NOMO-1 treated with DMSO at 0.1 percent for 48 hours (cell line): ENCODE measurements at regions not wholly inside any gene's neighbourhood (a gene's known extent, or its start where the extent isn't known, plus 50 kb on each side); places are given as distances from the start of the nearest gene placed in this dataset.
"Not testable (repeated sequence)": the region's sequence is repeated elsewhere in the genome, so short reads cannot be mapped to it uniquely, and the experiment has no call there.

Experiments used
- DNase-seq: peaks from one replicate; lab custom pipeline; 2025; ENCODE audit not compliant: unreplicated experiment; lab: John Stamatoyannopoulos, UW

- DNase-seq, result no peak
Measured at GRCh38 chr10:123221418-123221817, 67.2 kb downstream of the BUB3 start.

DNA sequence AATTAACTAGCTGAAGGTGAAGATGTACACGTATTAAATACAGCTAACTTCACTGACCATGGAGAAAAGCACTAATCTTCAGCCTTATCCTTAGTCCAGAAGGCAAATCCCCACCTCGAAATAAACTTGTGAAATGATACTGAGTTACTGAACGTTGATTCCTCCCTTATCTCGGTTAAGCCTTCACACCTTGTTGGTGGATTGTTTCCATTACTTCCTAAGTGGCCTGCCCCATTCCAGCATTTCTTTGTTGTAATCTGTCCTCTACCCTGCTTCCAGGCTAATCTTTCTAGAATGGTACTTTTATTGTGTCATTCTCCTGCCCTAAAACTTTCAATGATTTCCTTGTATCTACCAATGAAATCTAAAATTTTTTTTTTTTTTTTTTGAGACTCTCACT, 68.6 kb downstream of the BUB3 start:
- DNase-seq, result no peak

DNA sequence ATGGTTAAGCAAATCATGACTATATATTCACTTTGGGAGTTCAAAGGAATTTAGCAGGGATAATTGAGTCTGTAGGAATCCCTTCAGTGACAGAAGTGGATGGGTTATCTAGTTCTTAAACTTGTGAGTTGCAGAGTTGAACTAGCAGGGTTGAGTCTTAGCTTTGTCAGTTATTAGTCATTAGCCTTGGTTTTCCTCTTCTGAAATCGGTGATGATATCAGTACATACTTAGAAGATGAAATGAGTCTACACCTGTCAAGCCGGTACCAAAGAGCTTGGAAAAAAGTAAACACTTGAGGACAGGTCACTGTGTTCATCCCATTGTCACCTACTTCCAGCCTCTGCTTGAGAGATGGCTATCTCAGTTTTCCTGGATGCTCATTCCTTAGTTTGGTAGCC, 73.5 kb downstream of the BUB3 start:
- DNase-seq, result no peak

DNA sequence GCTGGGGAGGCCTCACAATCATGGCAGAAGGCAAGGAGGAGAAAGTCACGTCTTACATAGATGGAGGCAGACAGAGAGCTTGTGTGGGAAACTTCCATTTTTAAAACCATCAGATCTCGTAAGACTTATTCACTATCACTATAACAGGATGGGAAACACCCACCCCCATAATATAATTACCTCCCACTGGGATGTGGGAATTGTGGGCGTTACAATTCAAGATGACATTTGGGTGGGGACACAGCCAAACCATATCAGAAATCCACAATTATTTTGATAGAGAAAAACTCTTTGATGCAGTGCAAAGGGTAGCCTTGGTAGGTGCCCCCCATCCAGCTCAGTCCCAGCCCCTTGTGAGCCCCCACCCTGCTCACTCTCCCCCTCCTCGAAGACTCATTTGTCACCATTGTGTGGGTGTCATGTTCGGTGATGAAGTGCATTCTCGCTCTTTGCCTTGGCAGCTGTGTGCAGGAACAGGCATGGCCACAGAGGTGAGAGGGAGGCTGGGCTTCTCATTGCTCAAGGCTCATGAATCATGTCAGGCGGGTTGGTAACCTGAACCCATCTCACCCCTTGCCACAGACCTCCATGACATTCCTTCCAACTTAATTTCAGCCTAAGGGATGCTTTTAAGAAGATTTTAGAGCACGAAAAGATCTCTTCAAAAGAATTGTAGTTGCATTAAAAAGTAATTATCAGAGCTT, 75.9 kb downstream of the BUB3 start:
- DNase-seq, result no peak

GRCh38 chr10:123232879-123233278, 78.7 kb downstream of the BUB3 start:
- not testable (repeated sequence) for DNase-seq

DNA sequence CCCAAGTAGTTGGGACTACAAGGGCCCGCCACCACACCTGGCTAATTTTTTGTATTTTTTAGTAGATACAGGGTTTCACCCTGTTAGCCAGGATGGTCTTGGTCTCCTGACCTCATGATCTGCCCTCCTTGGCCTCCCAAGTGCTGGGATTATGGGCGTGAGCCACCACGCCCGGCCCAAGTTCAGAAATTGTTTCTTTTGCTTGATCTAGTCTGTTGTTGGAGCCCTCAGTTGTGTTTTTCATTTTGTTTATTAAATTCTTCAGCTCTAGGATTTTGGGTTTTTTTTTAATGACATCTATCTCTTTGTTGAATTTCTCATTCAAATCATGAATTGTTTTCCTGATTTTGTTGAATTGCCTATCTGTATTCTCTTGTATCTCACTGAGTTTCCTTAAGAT, 80.8 kb downstream of the BUB3 start:
- not testable (repeated sequence) for DNase-seq

GRCh38 chr10:123236126-123236525, 81.9 kb downstream of the BUB3 start:
- no peak for DNase-seq

- no peak for DNase-seq
Measured at GRCh38 chr10:123240250-123240649, 86.0 kb downstream of the BUB3 start.

DNA sequence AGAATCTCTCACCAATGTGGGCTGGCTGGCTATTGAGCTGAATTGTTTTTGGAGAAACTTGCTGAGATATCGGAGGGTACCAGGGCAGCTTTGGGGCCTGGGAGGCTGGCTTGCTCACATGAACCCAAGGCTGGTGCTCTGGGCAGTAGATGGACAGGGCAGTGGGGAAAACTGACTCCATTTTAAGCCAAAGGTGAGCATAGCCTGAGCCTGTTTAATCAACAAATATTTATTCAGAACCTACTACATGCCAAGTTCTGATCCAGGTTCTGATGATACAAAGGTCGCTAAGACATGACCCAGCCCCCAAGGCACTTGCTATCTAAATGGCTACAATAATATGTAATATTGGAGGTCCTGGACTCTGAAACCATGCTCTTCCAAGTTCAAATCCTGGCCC, 86.6 kb downstream of the BUB3 start:
- DNase-seq, result no peak

- peak; percentile 55 for DNase-seq
Measured at GRCh38 chr10:123241391-123242141, 87.4 kb downstream of the BUB3 start.

GRCh38 chr10:123244747-123245146, 90.5 kb downstream of the BUB3 start:
- no peak for DNase-seq

DNA sequence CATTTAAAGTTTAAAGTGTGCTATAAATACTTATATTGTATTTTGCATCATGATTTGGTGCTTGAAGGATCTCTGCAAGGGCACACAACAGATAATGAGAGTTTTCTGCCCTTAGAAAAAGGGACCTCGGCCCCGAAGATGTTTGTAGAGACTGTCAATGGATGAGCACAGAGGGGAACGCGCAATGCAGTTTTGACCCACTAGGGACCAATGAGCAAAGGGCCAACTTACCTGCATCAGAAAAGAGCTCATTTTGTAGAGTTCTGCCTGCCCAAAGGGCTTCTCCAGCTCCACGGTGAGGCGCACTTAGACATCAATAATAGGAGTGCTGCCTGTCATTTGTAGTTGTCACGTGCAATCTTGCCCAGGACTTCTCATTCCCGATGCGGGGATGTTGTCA, 91.1 kb downstream of the BUB3 start:
- no peak for DNase-seq

GRCh38 chr10:123249894-123250293, 95.7 kb downstream of the BUB3 start:
- no peak for DNase-seq

- DNase-seq, result no peak
Measured at GRCh38 chr10:123250640-123251039, 96.4 kb downstream of the BUB3 start.

- no peak for DNase-seq
Measured at GRCh38 chr10:123252779-123253178, 98.6 kb downstream of the BUB3 start.

GRCh38 chr10:123254343-123254742, 100.1 kb downstream of the BUB3 start:
- not testable (repeated sequence) for DNase-seq

DNA sequence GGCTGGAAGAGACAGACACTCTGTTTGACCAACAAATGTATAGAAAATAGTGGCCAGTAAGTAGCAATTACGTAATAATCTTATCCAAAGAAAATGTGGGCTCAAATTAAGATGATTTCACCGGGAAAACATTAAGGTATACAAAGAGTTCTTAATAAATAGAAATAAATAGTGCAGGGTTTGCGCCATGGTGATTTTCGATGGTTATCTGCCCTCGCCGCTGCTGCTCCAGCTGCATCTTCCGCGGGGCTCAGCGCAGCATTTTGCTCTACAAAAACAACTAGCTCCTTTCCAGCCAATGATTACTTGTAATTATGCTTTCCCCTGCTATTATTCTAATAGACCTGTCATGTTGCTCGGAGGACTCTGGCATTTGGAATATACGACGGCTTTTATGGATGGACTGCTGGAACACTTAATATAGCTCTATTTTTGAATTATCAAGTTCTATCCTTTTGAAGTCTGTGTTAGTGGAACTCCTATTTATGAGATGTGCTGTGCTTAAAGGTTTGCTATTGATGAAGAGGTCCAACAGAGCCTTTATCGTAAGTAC, 103.8 kb downstream of the BUB3 start:
- no peak for DNase-seq

DNA sequence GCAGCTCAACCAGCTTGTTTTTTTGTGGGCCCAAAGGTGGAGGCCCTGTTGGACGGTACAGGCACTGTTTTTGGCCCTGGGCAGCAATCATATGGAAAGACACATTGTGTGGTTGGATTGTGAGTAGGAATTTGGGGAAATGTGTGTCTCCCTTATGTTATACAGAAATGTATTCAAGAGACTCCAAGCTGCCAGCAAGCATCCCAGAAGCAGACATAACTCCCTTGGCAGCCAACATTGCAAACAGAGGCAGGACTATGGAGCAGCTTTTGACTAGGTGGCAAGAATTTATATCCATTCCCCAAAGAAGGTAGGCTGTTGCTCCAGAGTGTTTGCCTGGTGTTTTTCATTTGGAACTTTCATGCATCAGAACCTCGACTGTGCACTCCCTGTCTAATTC, 104.9 kb downstream of the BUB3 start:
- no peak for DNase-seq

DNA sequence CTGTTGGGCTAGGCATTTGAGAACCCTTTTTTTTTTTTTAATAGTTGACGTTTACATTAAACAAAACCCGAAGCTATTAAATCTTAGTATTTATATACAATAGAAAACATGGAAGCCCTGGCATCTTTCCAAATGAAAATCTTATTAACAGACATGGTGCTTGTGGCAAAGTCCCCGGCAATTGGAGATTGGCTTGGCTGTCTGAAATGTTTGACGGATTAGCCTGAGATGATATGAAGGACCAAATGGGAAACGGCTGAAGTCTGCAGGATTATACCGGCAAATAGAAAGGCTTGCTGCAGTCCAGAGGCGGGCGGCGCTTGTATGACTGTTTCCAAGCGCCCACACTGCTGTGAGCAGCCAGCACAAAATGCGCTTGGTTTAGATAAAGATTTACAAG, 105.6 kb downstream of the BUB3 start:
- no peak for DNase-seq

- DNase-seq, result no peak
Measured at GRCh38 chr10:123262456-123262855, 108.3 kb downstream of the BUB3 start.

DNA sequence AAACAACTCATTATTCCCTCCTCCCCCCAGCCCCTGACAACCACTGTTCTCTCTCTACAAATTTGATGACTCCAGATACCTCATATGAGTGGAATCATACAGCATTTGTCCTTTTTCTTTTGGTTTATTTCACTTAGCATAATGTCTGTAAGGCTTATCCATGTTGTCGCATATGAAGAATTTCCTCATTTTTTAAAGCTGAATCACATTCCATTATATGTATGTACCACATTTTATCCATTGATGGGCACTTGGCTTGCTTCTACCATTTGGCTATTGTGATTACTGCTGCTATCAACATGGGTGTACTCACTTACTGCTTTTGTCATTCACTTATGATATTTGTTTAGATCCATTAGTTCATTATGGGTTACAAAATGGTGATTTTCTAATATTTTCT, 112.8 kb downstream of the BUB3 start:
- no peak for DNase-seq

- DNase-seq, result no peak
Measured at GRCh38 chr10:123269017-123269552, 114.9 kb downstream of the BUB3 start.
